GM23248 (cell line): ENCODE measurements at regions not wholly inside any gene's neighbourhood (a gene's known extent, or its start where the extent isn't known, plus 50 kb on each side); places are given as distances from the start of the nearest gene placed in this dataset. TPM values are rescaled to one million over a fixed set of nuclear protein-coding genes. Genes with fewer than 3 reads are reported as not detected.
A peak's percentile ranks its signal among the peaks of the same experiment; 100 is the strongest.

ENCODE experiments used
- DNase-seq: peaks from one replicate; pipeline ENCODE4 v3.0.0-alpha.2; 2015
- H2AFZ ChIP-seq: fragments of 200-600 bp; sonication (generic); 2 replicates; pipeline ENCODE4 v1.6.1; 2016; ENCODE audit warnings: antibody characterized with exemption
- H3F3A ChIP-seq: fragments of 200-600 bp; sonication (generic); 2 replicates; pipeline ENCODE4 v1.6.1; 2016; ENCODE audit warnings: mild to moderate bottlenecking, antibody characterized with exemption, mixed run types; ENCODE audit not compliant: insufficient read depth
- H3K27ac ChIP-seq: fragments of 200-600 bp; sonication (generic); 2 replicates; pipeline ENCODE4 v1.5.1; 2016; ENCODE audit warnings: mild to moderate bottlenecking
- H3K27me3 ChIP-seq: fragments of 200-600 bp; sonication (generic); replicated peaks from 2 replicates; pipeline ENCODE4 v1.6.1; 2016; ENCODE audit warnings: mild to moderate bottlenecking; ENCODE audit not compliant: insufficient read depth
- H3K36me3 ChIP-seq: fragments of 200-600 bp; sonication (generic); 2 replicates; pipeline ENCODE4 v1.6.1; 2016; ENCODE audit warnings: low read depth, mild to moderate bottlenecking
- H3K4me1 ChIP-seq: fragments of 200-600 bp; sonication (generic); 2 replicates; pipeline ENCODE4 v1.6.1; 2016; ENCODE audit warnings: mild to moderate bottlenecking; ENCODE audit not compliant: insufficient read depth
- H3K4me2 ChIP-seq: fragments of 200-600 bp; sonication (generic); one replicate; pipeline ENCODE4 v1.6.1; 2016; ENCODE audit warnings: mild to moderate bottlenecking; ENCODE audit not compliant: unreplicated experiment
- H3K4me3 ChIP-seq: fragments of 200-600 bp; sonication (generic); 2 replicates; pipeline ENCODE4 v1.5.1; 2016; ENCODE audit warnings: mild to moderate bottlenecking
- H3K79me2 ChIP-seq: fragments of 200-600 bp; sonication (generic); 2 replicates; pipeline ENCODE4 v1.6.1; 2016; ENCODE audit warnings: mild to moderate bottlenecking; ENCODE audit not compliant: insufficient read depth
- H3K9ac ChIP-seq: fragments of 200-600 bp; sonication (generic); 2 replicates; pipeline ENCODE4 v1.6.1; 2016; ENCODE audit warnings: mild to moderate bottlenecking
- H3K9me2 ChIP-seq: fragments of 200-600 bp; sonication (generic); 2 replicates; pipeline ENCODE4 v1.6.1; 2016; ENCODE audit warnings: mixed run types, mild to moderate bottlenecking, moderate library complexity; ENCODE audit not compliant: insufficient read depth
- H3K9me3 ChIP-seq: fragments of 200-600 bp; sonication (generic); one replicate; pipeline ENCODE4 v1.6.1; 2017; ENCODE audit warnings: low read depth
- H4K20me1 ChIP-seq: fragments of 200-600 bp; sonication (generic); 2 replicates; pipeline ENCODE4 v1.6.0; 2016; ENCODE audit not compliant: insufficient read depth
- EZH2 ChIP-seq: fragments of 200-600 bp; sonication (generic); IDR thresholded peaks from 2 replicates; pipeline ENCODE4 v1.6.1; 2018; ENCODE audit warnings: antibody characterized with exemption, mild to moderate bottlenecking; ENCODE audit not compliant: insufficient read depth, poor library complexity, severe bottlenecking
- EZH2phosphoT487 ChIP-seq: fragments of 200-600 bp; sonication (generic); IDR thresholded peaks from 2 replicates; pipeline ENCODE4 v1.6.1; 2018; ENCODE audit warnings: antibody characterized with exemption, moderate library complexity, mild to moderate bottlenecking, low read depth; ENCODE audit not compliant: insufficient read depth
- WGBS, 2 experiments: methylation state at CpG; one replicate each; pipeline ENCODE4 v1.1.6; 2015 to 2017; ENCODE audit warnings: low lambda C conversion rate in 2 of 2, low coverage in 1 of 2; ENCODE audit errors: missing lambda C conversion rate in 2 of 2; 5-methylcytosine and 5-hydroxymethylcytosine counted together
- in situ Hi-C: fragments of 300-500 bp; cut with MboI; formaldehyde crosslinking; loops from 2 replicates; pipeline ENCODE4 v1.15.0; 2020
- microRNA-seq: library from miRNA; unstranded; fragments of <30 nt; microRNA quantifications from one replicate; pipeline ENCODE4, GENCODE V29; 2016; ENCODE audit warnings: borderline number of aligned reads
- small RNA-seq: library from RNA; depleted of rRNA; stranded (forward); fragments of <200 nt; gene quantifications from one replicate; pipeline ENCODE3, GENCODE V24; 2014; ENCODE audit warnings: low read depth, low replicate concordance

DNA sequence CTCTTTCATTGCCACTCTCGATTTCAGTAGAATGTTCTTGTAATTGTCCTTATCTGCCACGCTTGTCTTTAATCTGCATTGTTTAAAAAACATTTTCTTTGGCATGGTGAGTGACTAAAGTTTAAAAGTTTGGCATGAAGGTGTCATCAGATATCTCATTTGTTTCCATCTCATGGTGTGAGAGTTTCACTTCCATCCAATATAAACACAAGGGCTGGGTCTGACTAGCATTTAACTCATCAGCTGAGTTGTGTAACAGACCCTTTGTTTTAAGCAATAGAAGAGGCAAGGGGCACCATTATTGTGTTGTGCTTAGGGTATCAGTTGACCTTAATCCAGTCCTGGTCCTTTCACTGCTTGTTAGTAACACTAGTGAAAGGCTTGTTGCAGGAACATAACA lies 49.9 kb upstream of the IL12A start:
- no peaks in the 10 kb centered on the region for H3K27me3 ChIP-seq
- in situ Hi-C loops, result no loop called here
- peaks cover 42% of the 10 kb centered on the region for H3K4me1 ChIP-seq
- no peak overlapping the region for H3K27ac ChIP-seq
- 48 to 54% methylated on average over 2 of the region's 2 CpGs for WGBS, 2 experiments
- no peaks in the 10 kb centered on the region for H3K9me3 ChIP-seq
- no peak overlapping the region for H3K4me2 ChIP-seq
- H3K9me2 ChIP-seq, result no peaks in the 10 kb centered on the region
- TF ChIP-seq EZH2 (no peak), EZH2phosphoT487 (0 out of 2 replicates have a peak, but pooled peaks have one; percentile 45)
- no peaks in the 10 kb centered on the region for H3K79me2 ChIP-seq
- no peak overlapping the region for H2AFZ ChIP-seq
- H3K4me3 ChIP-seq, result no peak overlapping the region
- DNase-seq, result peak; percentile 74
- H4K20me1 ChIP-seq, result no peaks in the 10 kb centered on the region
- H3K36me3 ChIP-seq, result no peaks in the 10 kb centered on the region
- peaks cover 15% of the 10 kb centered on the region; the same call in 1 of the 2 replicates for H3F3A ChIP-seq
- H3K9ac ChIP-seq, result no peak overlapping the region

Small RNA genes lying in the stretch of these regions (microRNA-seq; reads per million reads assigned to microRNA genes)
- not detected for gene MIR3919

Small RNA genes lying in the stretch of these regions (small RNA-seq; reads per million reads assigned to genes)
- gene MIR3919 (not detected), gene RNU2-31P (0.62 reads per million, percentile 11 among the genes with 10 or more reads in this experiment)
